Cerebellar cortex (tissue), 1 donor: ENCODE measurements at regions not wholly inside any gene's neighbourhood (a gene's known extent, or its start where the extent isn't known, plus 50 kb on each side); places are given as distances from the start of the nearest gene placed in this dataset.
"Not testable (repeated sequence)": the region's sequence is repeated elsewhere in the genome, so short reads cannot be mapped to it uniquely, and the experiment has no call there.

Source experiments
- DNase-seq: peaks from one replicate; pipeline ENCODE4 v3.0.0-alpha.2; 2015; ENCODE audit warnings: low spot score

GRCh38 chr7:25596443-25596842 lies 368.2 kb upstream of the NPVF start:
- DNase-seq: no peak

- DNase-seq: no peak
Observed at GRCh38 chr7:25597946-25598345, 369.7 kb upstream of the NPVF start.

DNA sequence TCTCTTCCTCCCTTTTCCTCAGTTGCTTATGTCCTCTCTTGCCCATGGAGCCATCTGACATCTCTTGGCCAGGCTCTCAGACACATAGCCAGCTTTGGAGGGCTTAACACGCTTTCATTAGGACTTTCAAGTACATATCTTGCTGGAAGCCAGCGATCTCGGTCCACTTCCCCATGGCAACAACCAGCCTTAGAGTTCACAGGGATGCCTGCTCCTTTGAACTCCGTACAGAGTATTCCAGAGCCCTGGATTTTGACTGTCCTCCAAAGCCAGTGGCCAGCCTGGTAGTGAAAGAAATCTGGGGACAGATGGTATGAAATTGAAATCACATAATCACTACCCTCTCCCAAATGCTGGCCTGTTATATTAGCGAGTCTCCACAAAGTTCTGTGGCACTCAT lies 370.5 kb upstream of the NPVF start:
- peak; percentile 28 for DNase-seq

GRCh38 chr7:25600262-25600920 lies 372.1 kb upstream of the NPVF start:
- DNase-seq: no peak

DNA sequence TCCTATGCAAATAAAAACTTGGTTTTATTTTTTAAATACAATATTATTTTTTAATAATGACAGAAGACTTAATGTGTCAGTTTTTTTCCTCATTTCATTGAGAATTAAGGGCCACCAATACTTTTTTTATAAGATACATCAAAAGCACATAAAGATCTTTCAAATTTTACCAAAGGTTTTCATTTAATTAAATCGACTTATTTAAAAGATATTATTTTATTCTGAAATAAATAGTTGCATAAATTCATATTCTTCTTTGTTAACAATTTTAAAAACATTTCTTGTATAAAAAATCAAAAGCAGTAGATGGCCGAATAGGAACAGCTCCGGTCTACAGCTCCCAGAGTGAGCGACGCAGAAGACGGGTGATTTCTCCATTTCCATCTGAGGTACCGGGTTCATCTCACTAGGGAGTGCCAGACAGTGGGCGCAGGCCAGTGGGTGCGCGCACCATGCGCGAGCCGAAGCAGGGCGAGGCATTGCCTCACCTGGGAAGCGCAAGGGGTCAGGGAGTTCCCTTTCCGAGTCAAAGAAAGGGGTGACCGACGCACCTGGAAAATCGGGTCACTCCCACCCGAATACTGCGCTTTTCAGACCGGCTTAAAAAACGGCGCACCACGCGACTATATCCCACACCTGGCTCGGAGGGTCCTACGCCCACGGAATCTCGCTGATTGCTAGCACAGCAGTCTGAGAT lies 374.6 kb upstream of the NPVF start:
- not testable (repeated sequence) for DNase-seq

GRCh38 chr7:25603427-25603740 lies 375.1 kb upstream of the NPVF start:
- DNase-seq: not testable (repeated sequence)

DNA sequence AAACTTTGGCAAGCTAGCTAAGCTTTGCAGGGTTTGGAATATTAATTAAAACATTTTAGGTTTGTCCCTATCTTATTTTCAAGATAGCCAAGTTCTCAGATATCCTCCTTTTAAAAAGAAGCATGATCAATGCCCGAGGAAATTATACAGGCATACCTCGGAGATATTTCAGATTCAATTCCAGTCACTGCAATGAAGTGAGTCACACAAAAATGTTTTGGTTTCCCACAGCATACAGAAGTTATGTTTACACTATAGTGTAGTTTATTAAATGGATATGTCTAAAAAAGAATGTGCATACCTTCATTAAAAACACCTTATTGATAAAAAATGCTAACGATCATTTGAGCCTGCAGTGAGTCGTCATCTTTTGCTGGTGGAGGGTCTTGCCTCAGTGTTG lies 382.9 kb upstream of the NPVF start:
- DNase-seq: no peak

DNA sequence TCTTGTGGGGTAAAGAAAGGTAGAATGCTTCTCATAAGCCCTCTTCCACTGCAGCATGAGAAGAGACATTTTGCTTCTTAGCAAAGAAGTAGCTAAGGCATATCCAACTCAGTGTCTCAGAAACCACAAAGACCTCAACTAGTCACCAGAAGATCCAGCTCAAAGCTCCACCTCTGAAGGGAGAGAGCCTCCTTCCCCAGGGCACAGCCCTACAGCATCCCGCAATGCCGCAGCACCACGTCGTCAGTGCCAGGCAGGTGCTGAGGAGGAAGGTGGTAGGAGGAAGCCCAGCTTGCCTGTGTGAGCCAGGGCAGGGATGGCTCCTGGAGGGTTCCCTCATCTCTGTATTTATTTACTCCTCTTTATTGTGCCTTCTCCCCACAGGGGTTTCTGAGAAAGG lies 385.6 kb upstream of the NPVF start:
- no peak for DNase-seq

DNA sequence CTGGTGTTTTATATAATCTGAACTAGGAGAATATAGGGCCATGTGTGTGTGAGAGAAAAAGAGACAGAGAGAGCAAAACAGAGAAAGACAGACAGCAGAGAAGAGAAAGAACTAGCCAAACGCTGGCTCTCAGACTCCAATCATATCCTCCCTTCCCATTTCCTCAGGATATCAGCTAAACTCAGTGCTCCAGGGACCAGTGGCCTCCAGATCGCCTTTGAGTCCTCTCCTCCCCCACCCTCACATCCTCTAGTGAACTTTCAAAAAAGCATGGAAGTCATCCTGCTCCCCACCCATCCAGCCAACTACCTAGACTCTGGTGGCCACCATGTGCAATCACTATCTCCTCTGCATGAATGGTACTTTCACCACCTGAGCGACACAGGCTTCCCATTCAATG lies 386.1 kb upstream of the NPVF start:
- DNase-seq: no peak

- DNase-seq: no peak
Observed at GRCh38 chr7:25615003-25615402, 386.7 kb upstream of the NPVF start.

DNA sequence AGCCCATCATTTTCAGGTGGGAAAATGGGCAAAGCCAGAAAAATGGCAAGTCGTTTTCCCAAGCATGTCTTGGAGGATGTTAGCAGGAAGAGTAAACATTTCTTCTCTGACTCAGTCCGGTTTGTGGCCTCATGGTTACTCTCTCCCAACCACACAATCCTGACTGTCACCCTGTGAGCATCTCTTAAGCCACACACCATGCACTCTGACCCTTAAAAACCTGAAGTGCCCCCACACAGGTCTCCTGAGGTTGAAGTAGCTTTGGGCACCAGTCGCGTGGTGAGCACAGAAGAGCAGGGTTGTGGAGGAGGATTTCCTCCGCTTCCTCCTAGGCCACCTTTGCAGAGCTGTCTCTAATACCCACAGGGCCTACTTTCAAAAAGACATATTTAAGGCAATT lies 387.3 kb upstream of the NPVF start:
- DNase-seq: no peak

GRCh38 chr7:25617214-25617613 lies 388.9 kb upstream of the NPVF start:
- no peak for DNase-seq

DNA sequence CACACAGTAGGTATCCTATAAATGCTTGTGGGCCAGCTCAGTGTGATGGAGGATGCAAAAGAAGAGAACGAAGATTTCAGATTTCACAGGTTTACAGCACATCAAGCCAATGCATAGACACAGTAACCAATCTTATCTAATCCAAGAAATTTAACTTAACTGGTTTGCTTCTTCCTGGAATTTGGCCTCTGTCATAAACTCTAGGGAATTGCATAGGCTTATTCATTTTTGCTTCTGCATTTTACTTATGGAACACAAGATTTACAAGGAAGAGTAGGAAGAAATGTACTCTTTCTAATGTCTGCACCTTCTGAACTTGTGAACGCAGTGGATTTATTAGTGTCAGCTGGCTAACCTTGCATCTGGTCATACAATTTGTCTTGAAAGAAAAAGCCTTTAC lies 389.4 kb upstream of the NPVF start:
- DNase-seq: no peak

DNA sequence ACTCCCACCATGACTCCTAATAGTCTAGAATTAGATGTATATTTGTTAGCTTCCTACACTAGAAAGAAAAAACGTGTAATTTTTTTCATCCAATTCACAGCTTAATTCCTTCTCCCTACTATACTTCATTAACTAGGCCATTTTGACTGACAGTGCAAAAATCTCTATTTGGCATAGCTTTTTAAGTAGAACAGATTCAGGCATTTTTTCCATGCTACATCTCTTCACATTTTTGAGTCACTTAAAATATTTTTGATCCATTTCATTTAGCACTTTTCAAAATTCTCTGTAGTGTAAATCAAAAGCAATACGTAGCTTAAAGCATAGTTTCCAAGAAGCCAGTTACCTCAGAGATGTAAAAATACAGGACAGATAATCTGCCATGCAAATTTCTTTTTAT lies 391.1 kb upstream of the NPVF start:
- peak; percentile 42 for DNase-seq

DNA sequence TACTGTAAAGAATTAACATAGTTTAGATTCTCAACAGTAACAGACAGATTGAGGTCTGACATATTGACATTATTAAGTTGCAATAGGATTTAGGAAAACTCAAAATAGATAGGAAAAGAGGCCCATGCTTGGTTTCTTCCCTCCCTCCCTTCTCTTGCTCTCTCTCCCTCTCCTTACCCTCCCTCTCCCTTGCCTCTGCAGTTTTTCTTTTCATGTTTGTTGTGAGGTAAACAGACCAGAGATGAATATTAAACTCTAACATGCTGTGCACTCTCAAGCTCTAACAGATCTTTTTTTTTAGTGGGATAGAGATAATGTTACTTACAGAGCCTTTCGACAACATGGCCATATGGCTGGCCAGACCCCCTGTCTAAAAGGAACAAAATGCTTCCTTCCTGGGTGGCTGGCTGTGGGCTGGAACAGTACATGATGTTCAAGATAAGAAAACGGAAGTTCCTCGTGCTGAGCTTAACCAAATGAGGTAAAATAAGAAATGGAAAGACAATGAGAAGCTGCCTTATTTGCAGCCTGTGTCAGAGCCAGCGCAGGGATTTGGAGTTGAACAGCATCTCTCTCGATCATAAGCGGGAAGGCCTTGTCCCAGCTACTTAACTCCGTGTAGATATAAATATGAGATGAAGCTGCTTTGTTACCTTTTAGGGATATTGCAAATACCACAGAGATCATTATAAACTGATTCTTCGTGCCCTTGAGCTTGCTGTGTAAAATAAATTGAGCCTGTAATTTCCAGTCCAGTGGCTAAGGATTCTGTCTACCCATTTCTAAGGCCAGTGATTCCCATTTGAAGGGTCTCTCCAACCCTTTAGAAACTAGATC lies 391.9 kb upstream of the NPVF start:
- DNase-seq: peak; percentile 88

DNA sequence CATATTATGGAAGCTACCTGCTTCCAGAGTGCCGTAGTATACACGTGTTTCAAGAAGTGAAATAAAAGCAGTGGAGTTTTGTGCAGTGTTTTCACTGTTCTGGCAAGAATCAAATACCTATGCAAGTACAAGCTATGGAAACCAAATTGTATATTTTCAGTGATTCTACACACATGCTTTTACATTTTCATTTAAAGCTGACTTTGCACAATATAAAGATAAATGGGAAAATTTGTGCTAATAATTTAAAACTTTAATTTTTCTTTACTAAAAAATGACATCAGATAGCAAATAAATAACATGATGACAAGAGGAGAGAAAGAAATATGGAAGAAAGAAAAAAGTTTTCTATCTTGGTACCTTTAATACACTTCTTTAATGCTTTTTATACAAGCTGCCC lies 393.7 kb upstream of the NPVF start:
- DNase-seq: no peak

DNA sequence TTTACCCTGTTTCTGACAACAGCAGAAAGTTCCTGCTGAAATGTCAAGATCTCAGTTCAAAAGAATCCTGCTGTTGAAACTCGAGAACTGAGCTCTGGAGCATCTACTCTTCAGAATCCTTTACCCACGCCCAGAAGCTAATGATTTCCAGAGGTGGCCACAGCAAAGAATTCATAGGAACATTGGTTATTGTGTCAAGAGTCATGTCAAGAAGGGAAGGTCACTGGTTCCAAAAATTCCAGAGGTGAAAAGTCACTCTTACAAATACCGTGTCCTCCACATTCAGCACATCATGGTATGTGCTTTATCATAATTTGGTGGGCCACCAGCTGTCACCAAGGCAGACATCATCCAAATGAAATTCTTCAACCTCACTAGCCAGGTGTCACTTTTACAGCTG lies 394.4 kb upstream of the NPVF start:
- no peak for DNase-seq

DNA sequence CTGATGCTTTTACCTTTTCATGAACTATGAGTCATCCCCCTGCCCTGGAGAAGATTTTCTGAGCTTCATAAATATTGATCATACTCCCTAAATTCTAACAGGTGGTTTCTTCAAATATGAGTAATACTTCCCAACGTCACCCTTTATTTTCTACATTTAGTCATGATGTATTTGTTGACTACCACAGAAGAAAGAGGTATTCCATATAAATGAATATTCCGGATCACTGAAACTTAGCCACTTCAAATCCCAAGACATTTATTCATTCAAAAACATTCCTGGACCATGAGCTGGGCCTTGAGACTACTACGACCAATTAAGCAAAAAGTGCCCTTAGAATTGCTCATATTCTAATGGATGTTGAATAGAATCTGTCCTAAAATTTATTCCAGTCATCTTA lies 395.8 kb upstream of the NPVF start:
- DNase-seq: no peak

GRCh38 chr7:25624833-25625232 lies 396.5 kb upstream of the NPVF start:
- no peak for DNase-seq

DNA sequence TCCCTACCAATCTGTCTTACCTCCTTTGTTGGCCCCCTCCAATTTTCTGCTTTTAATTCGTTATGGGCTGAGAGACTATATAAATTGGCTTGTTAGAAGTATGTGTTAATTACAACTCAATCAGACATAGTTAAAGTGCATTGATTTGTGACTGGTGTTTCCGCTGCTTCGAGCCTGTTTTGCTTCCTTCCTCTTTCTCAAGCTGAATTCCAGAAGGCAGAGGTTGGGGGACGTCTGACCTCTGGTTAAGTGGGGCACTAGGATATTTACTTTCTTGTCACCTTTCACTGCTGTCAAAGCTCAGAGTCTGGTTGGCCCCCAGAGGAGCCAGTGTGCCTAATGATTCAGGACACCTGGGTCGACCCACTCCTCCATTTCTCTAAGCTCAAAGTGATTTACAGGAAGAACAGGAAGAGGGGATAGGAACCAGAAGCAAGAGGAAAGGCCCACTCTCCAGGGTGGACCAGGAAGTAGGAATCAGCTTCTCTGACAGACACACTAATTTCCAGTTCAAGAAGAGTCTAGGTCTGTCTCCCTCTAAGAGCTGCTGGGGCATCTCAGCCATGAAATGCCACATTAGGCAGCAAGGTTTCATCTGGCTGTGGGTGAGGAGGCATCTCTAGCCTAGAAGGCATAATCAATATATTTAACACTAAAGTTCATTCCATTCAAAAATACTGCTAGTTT lies 397.2 kb upstream of the NPVF start:
- DNase-seq: no peak

- DNase-seq: no peak
Observed at GRCh38 chr7:25626451-25627131, 398.3 kb upstream of the NPVF start.

- DNase-seq: peak; percentile 87
Observed at GRCh38 chr7:25628446-25628845, 400.2 kb upstream of the NPVF start.
